ENCODE measurements at regions not wholly inside any gene's neighbourhood (a gene's known extent, or its start where the extent isn't known, plus 50 kb on each side); places are given as distances from the start of the nearest gene placed in this dataset.
"Not testable (repeated sequence)": the region's sequence is repeated elsewhere in the genome, so short reads cannot be mapped to it uniquely, and the experiment has no call there.

- H3K36me3 ChIP-seq; H3K4me1 ChIP-seq; intact Hi-C loops (cut with DNase I); H3K27me3 ChIP-seq; H3K9me3 ChIP-seq: not testable (repeated sequence)
- DNase-seq (ENCODE audit: low spot score in 2 of 2): peak in 1 of 2 donors; percentile 69
- H3K27ac ChIP-seq: peak overlapping the region; percentile 78 to 90
- peak overlapping the region; percentile 70 to 79 for H3K4me3 ChIP-seq
Observed at GRCh38 chr15:32536507-32537172, 56.6 kb upstream of the GOLGA8N start.

- H3K36me3 ChIP-seq; DNase-seq (ENCODE audit: low spot score in 2 of 2); H3K27me3 ChIP-seq; H3K4me3 ChIP-seq; H3K4me1 ChIP-seq; intact Hi-C loops (cut with DNase I); H3K27ac ChIP-seq; H3K9me3 ChIP-seq: not testable (repeated sequence)
Observed at GRCh38 chr15:32536057-32536493, 57.2 kb upstream of the GOLGA8N start.

- H3K4me1 ChIP-seq; DNase-seq (ENCODE audit: low spot score in 2 of 2); intact Hi-C loops (cut with DNase I); H3K27me3 ChIP-seq; H3K9me3 ChIP-seq; H3K4me3 ChIP-seq; H3K36me3 ChIP-seq; H3K27ac ChIP-seq: not testable (repeated sequence)
Observed at GRCh38 chr15:32535150-32535898, 57.9 kb upstream of the GOLGA8N start.

- not testable (repeated sequence) for DNase-seq (ENCODE audit: low spot score in 2 of 2)
Observed at GRCh38 chr15:32522900-32523299, 67.5 kb upstream of the GOLGA8O start.

GRCh38 chr15:32522421-32522820, 67.0 kb upstream of the GOLGA8O start:
- H3K4me1 ChIP-seq; H3K27me3 ChIP-seq; H3K36me3 ChIP-seq; H3K4me3 ChIP-seq; intact Hi-C loops (cut with DNase I); DNase-seq (ENCODE audit: low spot score in 2 of 2); H3K9me3 ChIP-seq; H3K27ac ChIP-seq: not testable (repeated sequence)

More at GRCh38 chr15:32522900-32523299, 67.5 kb upstream of the GOLGA8O start:
- H3K4me1 ChIP-seq; H3K27ac ChIP-seq; intact Hi-C loops (cut with DNase I); H3K4me3 ChIP-seq; H3K36me3 ChIP-seq; H3K27me3 ChIP-seq; H3K9me3 ChIP-seq: not testable (repeated sequence)

- DNase-seq (ENCODE audit: low spot score in 2 of 2); H3K4me1 ChIP-seq; H3K4me3 ChIP-seq; H3K27ac ChIP-seq; H3K9me3 ChIP-seq; H3K27me3 ChIP-seq; H3K36me3 ChIP-seq; intact Hi-C loops (cut with DNase I): not testable (repeated sequence)
Observed at GRCh38 chr15:32518976-32519375, 63.5 kb upstream of the GOLGA8O start.

GRCh38 chr15:32518013-32518412, 62.6 kb upstream of the GOLGA8O start:
- H3K4me3 ChIP-seq; H3K4me1 ChIP-seq; DNase-seq (ENCODE audit: low spot score in 2 of 2); H3K27ac ChIP-seq; intact Hi-C loops (cut with DNase I); H3K27me3 ChIP-seq; H3K36me3 ChIP-seq; H3K9me3 ChIP-seq: not testable (repeated sequence)

GRCh38 chr15:32516954-32517353, 61.5 kb upstream of the GOLGA8O start:
- H3K9me3 ChIP-seq; H3K27me3 ChIP-seq; H3K27ac ChIP-seq; intact Hi-C loops (cut with DNase I); H3K4me3 ChIP-seq; DNase-seq (ENCODE audit: low spot score in 2 of 2); H3K4me1 ChIP-seq; H3K36me3 ChIP-seq: not testable (repeated sequence)

GRCh38 chr15:32513378-32513777, 57.9 kb upstream of the GOLGA8O start:
- intact Hi-C loops (cut with DNase I); H3K4me3 ChIP-seq; H3K27me3 ChIP-seq; H3K36me3 ChIP-seq; DNase-seq (ENCODE audit: low spot score in 2 of 2); H3K27ac ChIP-seq; H3K9me3 ChIP-seq; H3K4me1 ChIP-seq: not testable (repeated sequence)

- H3K27me3 ChIP-seq; H3K4me1 ChIP-seq; H3K4me3 ChIP-seq; H3K36me3 ChIP-seq; DNase-seq (ENCODE audit: low spot score in 2 of 2); H3K27ac ChIP-seq; intact Hi-C loops (cut with DNase I); H3K9me3 ChIP-seq: not testable (repeated sequence)
Observed at GRCh38 chr15:32510027-32510426, 54.6 kb upstream of the GOLGA8O start.

- intact Hi-C loops (cut with DNase I); H3K4me3 ChIP-seq; H3K27me3 ChIP-seq; H3K9me3 ChIP-seq; H3K4me1 ChIP-seq; H3K27ac ChIP-seq; DNase-seq (ENCODE audit: low spot score in 2 of 2); H3K36me3 ChIP-seq: not testable (repeated sequence)
Observed at GRCh38 chr15:32508081-32508480, 52.6 kb upstream of the GOLGA8O start.

- H3K9me3 ChIP-seq; intact Hi-C loops (cut with DNase I); DNase-seq (ENCODE audit: low spot score in 2 of 2); H3K36me3 ChIP-seq; H3K4me1 ChIP-seq; H3K27me3 ChIP-seq; H3K27ac ChIP-seq; H3K4me3 ChIP-seq: not testable (repeated sequence)
Observed at GRCh38 chr15:32506787-32507186, 51.4 kb upstream of the GOLGA8O start.

GRCh38 chr15:32505633-32506032, 50.2 kb upstream of the GOLGA8O start:
- H3K27ac ChIP-seq; H3K4me3 ChIP-seq; H3K9me3 ChIP-seq; H3K36me3 ChIP-seq; DNase-seq (ENCODE audit: low spot score in 2 of 2); H3K4me1 ChIP-seq; intact Hi-C loops (cut with DNase I); H3K27me3 ChIP-seq: not testable (repeated sequence)
